ENCODE measurements at regions not wholly inside any gene's neighbourhood (a gene's known extent, or its start where the extent isn't known, plus 50 kb on each side); places are given as distances from the start of the nearest gene placed in this dataset.
A peak's percentile ranks its signal among the peaks of the same experiment; 100 is the strongest.

DNA sequence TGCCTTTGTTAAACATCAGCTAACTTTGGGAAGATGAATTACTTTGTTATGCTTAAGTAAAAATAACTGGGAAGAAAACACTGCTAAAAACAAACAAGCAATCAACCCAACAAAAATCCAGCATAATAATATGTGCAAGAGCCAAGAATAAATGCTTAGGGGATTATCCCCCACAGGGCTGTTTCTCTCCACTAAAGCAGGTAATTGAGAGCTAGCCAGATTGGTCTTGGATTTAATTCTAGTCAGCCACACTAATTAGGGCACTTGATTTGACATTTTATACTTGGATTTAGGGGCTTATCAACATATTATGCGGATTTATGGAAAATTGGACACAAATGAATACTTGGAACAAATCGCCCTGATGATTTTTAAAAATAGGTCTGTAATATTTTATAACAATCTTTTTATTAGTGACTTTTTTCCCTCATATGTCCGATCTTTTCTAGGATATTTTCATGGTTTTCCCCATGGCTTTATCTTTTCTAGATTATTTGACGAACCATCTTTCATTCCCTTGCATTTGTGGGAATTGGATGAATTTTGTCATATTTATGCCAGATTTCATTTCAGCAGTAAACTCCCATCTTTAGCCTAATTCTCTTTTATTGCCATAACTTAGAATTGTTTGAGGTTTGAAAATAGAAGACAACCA is 199.1 kb upstream of the NXPH2 start:
- no peak for DNase-seq

GRCh38 chr2:138974651-138975050 is 194.5 kb upstream of the NXPH2 start:
- DNase-seq, result no peak

- DNase-seq, result peak; percentile 57
These were observed 184.2 kb upstream of the NXPH2 start for GRCh38 chr2:138964418-138964817.

DNA sequence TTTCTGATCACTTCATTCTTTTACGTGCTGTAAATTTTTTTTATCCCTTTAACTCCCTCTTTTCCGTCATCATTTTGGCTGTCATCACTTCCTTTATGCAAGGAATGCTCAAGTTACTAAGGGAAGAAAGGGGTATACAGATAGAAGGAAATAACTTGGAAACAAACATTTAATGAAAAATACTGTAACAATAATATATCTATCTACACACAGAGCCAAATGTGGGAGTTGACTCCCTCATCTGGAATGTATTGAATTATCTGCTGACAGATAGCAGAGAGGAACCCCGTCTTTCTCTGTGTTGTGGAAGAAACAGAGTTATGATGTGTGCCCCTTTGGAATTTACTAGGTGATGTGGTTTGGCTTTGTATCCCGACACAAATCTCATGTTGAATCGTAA is 182.5 kb upstream of the NXPH2 start:
- no peak for DNase-seq

- peak; percentile 86 for DNase-seq
These were observed 180.0 kb upstream of the NXPH2 start for GRCh38 chr2:138960191-138960590.

DNA sequence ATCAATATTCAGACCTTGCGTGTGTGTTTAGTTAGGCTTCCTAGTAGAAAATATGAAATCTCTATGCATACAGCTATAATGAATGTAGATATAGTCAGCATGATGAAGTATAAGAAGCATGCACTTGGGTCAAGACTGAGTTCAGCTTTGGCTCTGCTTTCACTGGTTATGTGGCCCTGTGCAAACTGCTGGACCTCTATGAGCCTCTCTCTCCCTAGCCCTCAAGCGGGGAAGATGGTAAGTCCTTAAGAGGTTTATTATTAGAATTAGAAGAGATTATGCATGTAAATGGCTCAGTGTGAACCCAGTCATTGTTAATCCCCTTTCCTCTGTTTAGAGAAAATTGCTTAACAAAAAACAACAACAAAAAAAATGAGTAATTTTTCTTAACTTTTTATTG is 178.8 kb upstream of the NXPH2 start:
- DNase-seq, result no peak

DNA sequence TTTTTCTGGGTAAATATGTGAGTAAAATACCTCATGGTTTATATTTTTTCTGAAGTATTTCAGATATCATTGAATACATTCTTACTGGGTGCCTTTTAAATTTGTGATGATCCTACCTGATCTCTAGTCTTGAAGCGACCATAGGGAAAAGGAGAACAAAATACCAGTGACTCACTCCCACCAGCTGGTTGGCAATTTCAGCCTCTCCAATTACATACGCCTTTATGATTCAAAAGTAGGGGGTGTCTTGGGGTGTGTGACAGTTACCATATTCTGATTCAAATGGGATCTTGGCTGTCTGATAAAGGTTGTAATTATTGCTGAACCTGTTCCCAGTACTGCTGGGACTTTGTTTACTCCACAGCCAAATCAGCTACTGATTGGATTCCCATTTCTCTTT is 175.9 kb upstream of the NXPH2 start:
- no peak for DNase-seq

DNA sequence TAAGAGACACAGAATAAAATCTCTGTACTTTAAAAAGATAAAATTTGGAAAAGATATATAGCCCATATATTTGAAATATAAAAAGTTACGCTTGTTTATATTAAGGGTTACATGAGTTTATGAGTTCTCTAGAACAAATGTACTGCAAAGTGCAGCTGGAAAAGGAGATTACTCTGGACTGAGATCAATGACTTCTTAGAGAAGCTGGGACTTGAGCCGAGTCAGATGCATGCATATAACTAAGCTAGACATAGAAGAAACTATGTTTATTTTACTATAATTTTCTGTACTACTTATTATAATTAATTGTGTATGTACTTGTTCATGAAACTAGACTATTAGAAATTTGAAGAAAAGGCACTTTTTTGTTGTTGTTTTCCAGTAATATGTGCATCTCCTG is 170.3 kb upstream of the NXPH2 start:
- no peak for DNase-seq

DNA sequence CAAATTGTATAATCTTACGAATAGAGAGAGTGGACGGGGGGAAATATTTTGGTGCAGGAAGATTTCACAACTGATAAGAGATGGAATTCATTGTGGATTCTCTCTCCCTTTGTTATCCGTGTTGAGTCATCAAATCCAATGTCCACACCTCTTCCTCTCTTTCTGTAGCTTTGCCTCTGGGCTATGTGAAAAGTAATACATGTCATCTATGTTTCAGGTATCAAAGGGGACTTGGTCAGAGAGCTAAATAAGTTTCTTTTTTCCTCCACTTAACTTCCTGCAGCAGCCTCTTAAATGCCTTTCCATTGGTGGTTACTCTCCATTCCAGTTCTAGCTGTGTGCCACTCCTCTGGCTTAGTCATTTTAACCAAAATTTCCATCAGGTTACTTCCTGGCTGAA is 169.3 kb upstream of the NXPH2 start:
- DNase-seq, result no peak

- no peak for DNase-seq
These were observed 167.9 kb upstream of the NXPH2 start for GRCh38 chr2:138948070-138948539.

DNA sequence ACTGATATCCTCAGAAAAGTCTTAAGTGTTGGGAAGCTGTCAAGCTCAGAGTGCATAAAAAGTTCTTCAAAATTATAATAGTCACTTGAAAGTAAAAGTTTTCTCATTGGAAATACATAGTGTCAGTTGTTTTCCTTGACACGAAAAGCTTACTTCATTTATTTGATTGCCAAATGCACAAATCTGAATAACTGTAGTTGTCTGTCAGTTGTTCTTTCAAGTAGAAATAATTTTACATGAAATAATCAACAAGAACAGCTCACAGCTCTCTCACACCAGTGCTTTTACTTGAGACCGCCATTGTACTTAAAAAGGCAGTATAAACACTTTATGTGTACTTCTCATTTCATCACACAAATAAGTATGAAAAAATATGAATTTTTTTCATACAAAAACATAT is 163.3 kb upstream of the NXPH2 start:
- no peak for DNase-seq

- DNase-seq, result no peak
These were observed 162.3 kb upstream of the NXPH2 start for GRCh38 chr2:138942466-138942865.

DNA sequence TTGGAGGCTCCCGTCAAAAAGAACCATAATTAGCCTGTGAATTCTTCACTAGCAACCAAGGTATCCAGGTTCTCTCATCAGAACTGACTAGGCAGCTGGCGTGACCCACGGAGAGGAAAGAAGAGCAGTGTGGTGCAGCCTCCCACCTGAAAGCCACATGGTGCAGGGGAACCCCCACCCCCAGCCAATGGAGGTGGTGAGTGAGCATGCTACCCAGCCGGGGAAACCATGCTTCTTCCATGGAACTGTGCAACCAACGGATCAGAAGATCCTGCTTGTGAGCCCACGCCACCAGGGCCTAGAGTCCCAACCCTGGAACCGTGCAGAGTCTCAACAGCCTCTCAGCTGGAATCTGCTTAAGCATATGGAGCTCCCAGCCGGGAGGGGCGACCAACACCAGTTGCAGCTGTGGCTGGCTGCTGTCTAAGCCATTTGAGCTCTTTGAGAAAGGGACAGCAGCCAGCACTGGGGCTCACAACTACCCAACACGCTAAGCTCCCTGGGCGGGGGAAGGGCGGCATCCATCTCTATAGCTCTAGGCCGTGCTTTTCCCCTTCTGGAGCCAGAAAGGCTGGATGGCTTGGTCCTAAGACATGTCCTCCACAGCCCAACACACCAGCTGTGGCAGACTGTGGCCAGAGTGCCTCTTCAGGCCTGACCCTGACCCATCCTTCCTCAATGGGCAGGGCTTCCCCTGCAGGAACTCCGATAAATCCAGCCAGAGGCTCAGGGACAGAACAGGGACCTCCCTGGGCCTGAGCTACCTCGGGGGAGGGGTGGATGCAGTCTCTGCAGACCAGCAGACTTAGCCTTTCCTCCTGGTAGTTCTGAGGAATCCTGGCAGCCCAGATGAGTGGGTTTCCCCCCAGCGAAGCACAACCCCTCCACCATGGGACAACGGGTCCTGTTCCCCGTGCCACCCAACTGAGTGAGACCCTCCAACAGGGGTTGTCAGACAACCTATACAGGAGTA is 151.4 kb upstream of the NXPH2 start:
- no peak for DNase-seq

DNA sequence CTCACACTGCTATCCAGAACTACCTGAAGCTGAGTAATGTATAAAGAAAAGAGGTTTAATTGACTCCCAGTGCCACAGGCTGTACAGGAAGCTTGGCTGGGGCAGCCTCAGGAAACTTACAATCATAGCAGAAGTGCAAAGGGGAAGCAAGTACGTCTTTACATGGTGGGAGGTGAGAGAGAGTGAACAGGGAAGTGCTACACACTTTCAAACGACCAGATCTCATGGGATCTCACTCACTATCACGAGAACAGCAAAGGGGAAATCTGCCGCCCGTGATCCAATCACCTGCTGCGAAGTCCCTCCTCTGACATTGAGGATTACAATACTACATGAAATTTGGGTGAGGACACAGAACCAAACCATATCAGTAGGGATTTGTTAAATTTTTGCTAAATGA is 150.4 kb upstream of the NXPH2 start:
- DNase-seq, result no peak

DNA sequence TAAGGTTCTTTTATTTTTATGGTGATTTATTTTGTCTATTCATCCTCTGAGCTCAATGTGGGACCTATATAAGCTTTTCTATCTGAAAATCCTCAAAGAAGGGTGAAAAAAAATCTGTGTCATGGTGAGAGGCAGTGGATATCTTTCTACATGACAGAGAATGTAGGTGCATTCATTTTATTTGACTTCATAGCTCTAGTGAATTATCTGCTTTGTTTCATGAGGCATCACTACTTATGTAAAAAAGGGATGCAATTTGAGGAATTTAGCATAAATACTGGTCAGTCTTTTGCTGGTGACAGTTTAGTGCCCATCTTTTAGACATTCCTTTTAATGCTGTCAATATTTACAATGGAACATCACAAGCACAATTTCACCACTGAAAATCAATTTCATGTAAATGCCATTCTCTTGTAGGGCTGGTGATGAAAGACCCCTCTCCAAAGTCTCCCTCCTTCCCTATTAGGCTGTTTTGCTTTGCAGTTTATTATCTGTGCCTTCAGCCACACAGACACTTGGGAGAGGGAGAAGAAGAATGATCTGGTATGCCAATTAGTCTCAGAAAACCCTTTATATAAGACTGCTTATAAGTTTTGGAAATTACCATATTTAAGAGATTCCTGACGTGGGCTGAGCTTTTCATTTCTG is 148.3 kb upstream of the NXPH2 start:
- no peak for DNase-seq

GRCh38 chr2:138922973-138923563 is 142.9 kb upstream of the NXPH2 start:
- DNase-seq, result peak; percentile 41

DNA sequence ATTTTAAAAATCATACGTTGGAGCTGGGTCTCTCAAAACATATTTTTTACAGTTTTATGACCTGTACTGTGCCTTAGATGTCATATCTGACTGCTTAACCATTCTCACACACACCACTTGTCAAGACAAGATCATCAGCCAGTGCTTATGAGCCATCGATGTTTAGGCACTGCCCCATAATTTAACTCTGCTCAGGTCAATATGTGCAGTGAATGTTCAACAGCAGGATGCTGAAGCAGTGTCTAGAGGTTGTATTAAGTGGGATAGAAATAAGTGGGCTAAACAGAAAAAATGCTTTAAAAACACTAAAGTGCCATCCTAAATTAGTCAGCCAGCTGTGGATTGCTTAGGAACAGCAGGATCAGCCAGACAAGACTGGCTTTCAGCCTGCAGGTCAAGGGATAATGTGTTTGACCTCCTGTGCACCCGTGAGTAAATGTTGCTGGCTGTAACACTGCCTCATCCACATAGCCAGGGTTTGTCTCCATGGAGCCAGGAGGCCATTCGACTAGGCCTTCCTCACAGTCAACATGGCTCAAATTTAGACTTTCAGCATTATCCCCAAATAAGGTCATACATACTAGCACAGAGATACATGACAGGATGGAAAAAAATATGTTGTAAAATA is 139.0 kb upstream of the NXPH2 start:
- DNase-seq, result no peak

DNA sequence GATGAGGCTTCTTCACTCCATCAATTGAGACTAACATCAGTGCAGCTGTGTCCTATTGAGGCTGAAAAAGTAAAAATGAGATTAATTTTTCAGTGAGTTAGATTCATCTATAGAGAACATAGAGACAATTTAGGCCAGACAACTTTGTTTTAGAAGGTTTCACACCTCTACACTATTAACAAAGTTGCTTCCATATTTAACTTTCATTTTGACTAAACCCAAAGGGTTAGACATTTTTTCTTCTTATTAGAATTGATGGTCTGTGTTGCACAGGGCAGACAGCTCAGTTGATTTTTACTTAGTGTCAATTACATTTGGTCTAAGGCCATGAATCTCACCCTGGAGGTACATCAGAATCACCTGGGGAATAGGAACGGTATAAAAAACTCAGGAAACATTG is 130.2 kb upstream of the NXPH2 start:
- DNase-seq, result no peak

DNA sequence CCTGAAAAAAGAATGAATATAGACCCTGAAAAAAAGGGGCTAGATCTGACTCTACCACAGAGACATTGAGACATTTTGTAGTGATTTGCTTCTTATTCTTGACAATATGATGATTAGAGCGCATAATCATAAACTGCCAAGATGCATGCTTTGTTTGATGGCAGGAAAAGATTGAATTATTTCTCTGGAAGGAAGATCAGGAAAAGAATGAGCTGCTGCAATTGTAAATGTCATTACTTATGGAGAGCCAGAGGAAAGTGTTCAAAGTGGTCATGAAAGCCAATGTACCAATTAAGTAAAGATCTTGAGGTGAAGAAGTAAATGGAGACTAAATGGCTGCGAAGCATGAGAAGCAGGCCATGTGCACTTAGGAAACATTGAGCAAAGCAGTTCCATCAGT is 126.4 kb upstream of the NXPH2 start:
- no peak for DNase-seq

DNA sequence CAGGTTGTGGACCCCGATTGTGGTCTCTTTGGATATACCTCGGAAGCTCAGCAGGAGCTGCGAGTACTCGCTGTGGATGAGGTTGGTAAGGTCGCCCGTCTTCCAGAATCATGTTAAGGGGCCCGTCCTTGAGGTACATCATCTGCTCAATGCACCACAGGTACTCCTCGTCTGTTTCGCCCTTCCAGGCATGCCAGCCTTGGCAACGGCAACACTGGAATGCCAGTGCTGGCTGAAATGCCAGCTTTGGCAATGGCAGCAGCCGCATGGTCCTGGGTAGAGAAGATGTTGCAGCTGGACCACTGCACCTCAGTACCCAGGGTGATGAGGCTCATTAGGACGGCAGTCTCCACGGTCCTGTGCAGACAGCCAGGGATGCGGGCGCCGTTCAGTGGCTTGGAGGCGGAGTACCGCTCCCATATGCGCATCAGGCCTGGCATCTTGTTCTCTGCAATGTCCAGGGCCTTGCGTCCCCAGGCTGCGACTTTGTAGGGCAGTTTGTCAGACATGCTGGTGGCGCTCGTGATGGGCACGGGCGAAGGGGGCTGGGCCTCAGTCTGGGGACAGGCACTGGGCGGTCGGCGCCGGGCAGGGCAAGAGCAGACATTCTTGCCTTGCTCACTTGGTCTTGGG is 122.2 kb upstream of the NXPH2 start:
- DNase-seq, result no peak

GRCh38 chr2:138901530-138901929 is 121.3 kb upstream of the NXPH2 start:
- no peak for DNase-seq

GRCh38 chr2:138898855-138899254 is 118.7 kb upstream of the NXPH2 start:
- DNase-seq, result no peak
